Right lobe of liver (tissue), 6 donors: ENCODE measurements at regions not wholly inside any gene's neighbourhood (a gene's known extent, or its start where the extent isn't known, plus 50 kb on each side); places are given as distances from the start of the nearest gene placed in this dataset.

Experiments used
- ATAC-seq, 4 donors: fragments of 200-7000 bp; cut with Tn5 transposase; one replicate each; pipeline ENCODE4 v1.9.1; 2020; ENCODE audit warnings: mild to moderate bottlenecking in 4 of 4, moderate library complexity in 4 of 4
- DNase-seq, 3 donors: peaks; one replicate each; pipeline ENCODE4 v3.0.0-alpha.2; 2020
- H3K27ac ChIP-seq, 3 donors: fragments of 200-600 bp; one replicate each; pipeline ENCODE4 v1.8.0; 2022
- H3K27me3 ChIP-seq, 2 donors: fragments of 200-600 bp; one replicate each; pipeline ENCODE4 v1.8.0; 2022
- H3K36me3 ChIP-seq, 4 donors: fragments of 200-600 bp; sonication (generic) in 1 of 4; one replicate each; pipeline versions ENCODE4 v1.5.1 to v1.8.0; 2017 to 2022; ENCODE audit warnings: control low read depth in 1 of 4
- H3K4me1 ChIP-seq, 4 donors: fragments of 200-600 bp; sonication (generic) in 1 of 4; one replicate each; pipeline versions ENCODE4 v1.5.1 to v1.8.0; 2017 to 2022; ENCODE audit warnings: control low read depth in 1 of 4
- H3K4me3 ChIP-seq, 3 donors: fragments of 200-600 bp; one replicate each; pipeline ENCODE4 v1.8.0; 2022
- H3K9me3 ChIP-seq, 4 donors: fragments of 200-600 bp; sonication (generic) in 1 of 4; one replicate each; pipeline versions ENCODE4 v1.5.1 to v1.8.0; 2017 to 2022; ENCODE audit warnings: control low read depth in 1 of 4
- POLR2A ChIP-seq: fragments of 450-650 bp; IDR thresholded peaks from one replicate; pipeline ENCODE4 v1.6.1; 2017; ENCODE audit warnings: antibody characterized with exemption, mild to moderate bottlenecking
- WGBS: methylation state at CpG from one replicate; pipeline ENCODE4 v1.1.6; 2018; ENCODE audit warnings: low coverage, low lambda C conversion rate; ENCODE audit not compliant: insufficient coverage; ENCODE audit errors: missing lambda C conversion rate; 5-methylcytosine and 5-hydroxymethylcytosine counted together
- intact Hi-C, 2 donors: fragments of 100-400 bp; cut with DNase I; formaldehyde crosslinking; loops; one replicate each; pipeline versions ENCODE4 v1.11.2 to v1.14.1; 2022
- TF ChIP-seq, protein P1 (sequence below), 4 donors: fragments of 200-600 bp in 3 of 4; fragments of 450-650 bp in 1 of 4; IDR thresholded peaks; one replicate each; pipeline versions ENCODE4 v1.5.1 to v1.8.0; 2016 to 2022; ENCODE audit warnings: antibody characterized with exemption in 4 of 4, mild to moderate bottlenecking in 2 of 4
- donor health status: DM: no; HTN: yes; CAD: no.
- donor health status: DM: no; HTN: no; CAD: no.
- donor health status: DM: no; HTN: no; CAD: no.
- donor health status: DM: no; HTN: yes; CAD: no.
- donor health status: DM: no; HTN: yes; CAD: no.

DNA sequence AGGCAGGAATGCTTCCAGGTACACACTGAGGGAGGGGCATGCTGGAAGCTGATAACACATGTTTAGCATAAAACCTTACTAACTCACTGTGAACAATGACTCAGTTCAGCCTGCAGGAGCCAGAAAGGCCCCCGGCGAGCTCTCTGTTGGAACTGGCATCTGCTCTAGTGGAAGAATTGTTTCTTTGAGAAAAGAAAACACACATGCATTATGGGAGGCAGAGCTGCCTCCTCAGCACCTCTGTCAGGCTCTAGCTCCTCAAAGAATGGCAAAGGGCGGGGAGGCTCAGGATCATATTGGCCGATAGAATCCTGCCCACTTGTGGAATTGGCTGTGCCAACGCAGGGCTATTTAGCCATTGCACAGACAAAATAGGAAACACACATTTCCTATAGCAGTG, 338.3 kb downstream of the CXCL12 start:
- Histone ChIP-seq H3K27me3 (no peaks in the 10 kb centered on the region), H3K9me3 (no peaks in the 10 kb centered on the region), H3K36me3 (no peaks in the 10 kb centered on the region), H3K4me1 (no peaks in the 10 kb centered on the region), H3K4me3 (no peak overlapping the region), H3K27ac (no peak overlapping the region)
- no peak for ATAC-seq
- DNase-seq: no peak
- WGBS: 59% methylated on average over 4 of the region's 5 CpGs
- TF ChIP-seq POLR2A: no peak
- TF ChIP-seq, protein P1, sequence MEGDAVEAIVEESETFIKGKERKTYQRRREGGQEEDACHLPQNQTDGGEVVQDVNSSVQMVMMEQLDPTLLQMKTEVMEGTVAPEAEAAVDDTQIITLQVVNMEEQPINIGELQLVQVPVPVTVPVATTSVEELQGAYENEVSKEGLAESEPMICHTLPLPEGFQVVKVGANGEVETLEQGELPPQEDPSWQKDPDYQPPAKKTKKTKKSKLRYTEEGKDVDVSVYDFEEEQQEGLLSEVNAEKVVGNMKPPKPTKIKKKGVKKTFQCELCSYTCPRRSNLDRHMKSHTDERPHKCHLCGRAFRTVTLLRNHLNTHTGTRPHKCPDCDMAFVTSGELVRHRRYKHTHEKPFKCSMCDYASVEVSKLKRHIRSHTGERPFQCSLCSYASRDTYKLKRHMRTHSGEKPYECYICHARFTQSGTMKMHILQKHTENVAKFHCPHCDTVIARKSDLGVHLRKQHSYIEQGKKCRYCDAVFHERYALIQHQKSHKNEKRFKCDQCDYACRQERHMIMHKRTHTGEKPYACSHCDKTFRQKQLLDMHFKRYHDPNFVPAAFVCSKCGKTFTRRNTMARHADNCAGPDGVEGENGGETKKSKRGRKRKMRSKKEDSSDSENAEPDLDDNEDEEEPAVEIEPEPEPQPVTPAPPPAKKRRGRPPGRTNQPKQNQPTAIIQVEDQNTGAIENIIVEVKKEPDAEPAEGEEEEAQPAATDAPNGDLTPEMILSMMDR (IDR thresholded peaks at IDR 0.05): no peak
- intact Hi-C loops: loop anchor here in 1 of 2 donors (10.0 kb wide), 1 partner anchor 362 kb away; no protein-coding TSS in a partner anchor

DNA sequence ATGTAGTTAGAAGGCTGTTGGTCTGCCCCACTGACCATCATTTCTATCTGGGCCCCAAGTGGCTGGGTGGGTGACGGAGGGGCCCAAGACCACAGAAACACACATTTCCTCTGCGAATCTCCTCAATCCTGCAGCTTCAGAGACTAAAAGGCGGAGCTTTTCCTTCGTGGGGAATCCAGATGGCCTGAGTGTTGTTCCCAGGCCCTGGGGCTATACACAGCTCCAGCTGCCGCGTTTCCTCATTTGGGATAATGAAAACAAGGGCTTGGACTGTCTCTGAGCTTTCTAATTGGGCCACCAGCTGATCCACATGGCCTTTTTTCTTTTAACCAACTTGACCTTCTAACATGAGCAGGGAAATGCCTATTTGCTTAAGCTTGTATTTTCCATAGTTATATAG, 339.9 kb downstream of the CXCL12 start:
- H3K9me3 ChIP-seq: no peaks in the 10 kb centered on the region
- no peaks in the 10 kb centered on the region for H3K36me3 ChIP-seq
- H3K27me3 ChIP-seq: no peaks in the 10 kb centered on the region
- DNase-seq: no peak
- intact Hi-C loops: loop anchor here in 1 of 2 donors (10.0 kb wide), 1 partner anchor 360 kb away; no protein-coding TSS in a partner anchor
- no peak overlapping the region for H3K4me3 ChIP-seq
- TF ChIP-seq POLR2A: no peak
- TF ChIP-seq, protein P1 (IDR thresholded peaks at IDR 0.05): no peak
- no peaks in the 10 kb centered on the region for H3K4me1 ChIP-seq
- peak in 1 of 4 donors; percentile 15 for ATAC-seq
- WGBS: 59% methylated on average over 3 of the region's 6 CpGs
- H3K27ac ChIP-seq: no peak overlapping the region

DNA sequence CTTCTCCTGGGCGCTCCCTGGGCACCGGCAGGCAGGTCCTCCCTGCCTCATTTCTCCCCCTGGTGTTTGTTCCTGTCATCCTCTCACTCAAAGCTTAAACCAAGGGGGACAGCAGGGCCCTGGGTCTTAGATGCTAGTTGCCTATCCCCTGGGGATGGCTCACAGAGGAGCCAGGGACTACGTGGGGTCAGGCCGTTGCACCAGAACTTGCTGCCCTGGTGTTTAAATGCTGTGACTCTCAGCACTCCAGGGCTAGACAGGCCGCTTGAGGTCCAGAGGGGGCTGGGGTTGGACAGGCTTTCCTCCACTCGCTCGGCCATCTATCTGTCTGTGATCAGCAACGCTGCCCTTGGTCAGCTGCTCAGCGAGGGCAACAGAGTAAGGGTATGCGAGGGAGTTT, 340.3 kb downstream of the CXCL12 start:
- no peaks in the 10 kb centered on the region for H3K4me1 ChIP-seq
- TF ChIP-seq POLR2A: no peak
- TF ChIP-seq, protein P1 (IDR thresholded peaks at IDR 0.05): no peak
- no peak overlapping the region for H3K27ac ChIP-seq
- no peak overlapping the region for H3K4me3 ChIP-seq
- no peaks in the 10 kb centered on the region for H3K36me3 ChIP-seq
- DNase-seq (no peak), ATAC-seq (peak in 1 of 4 donors; percentile 18)
- H3K9me3 ChIP-seq: no peaks in the 10 kb centered on the region
- H3K27me3 ChIP-seq: no peaks in the 10 kb centered on the region
- no CpG with 5 or more reads among the region's 10 CpGs for WGBS
- intact Hi-C loops: loop anchor here in 1 of 2 donors (10.0 kb wide), 1 partner anchor 360 kb away; no protein-coding TSS in a partner anchor

DNA sequence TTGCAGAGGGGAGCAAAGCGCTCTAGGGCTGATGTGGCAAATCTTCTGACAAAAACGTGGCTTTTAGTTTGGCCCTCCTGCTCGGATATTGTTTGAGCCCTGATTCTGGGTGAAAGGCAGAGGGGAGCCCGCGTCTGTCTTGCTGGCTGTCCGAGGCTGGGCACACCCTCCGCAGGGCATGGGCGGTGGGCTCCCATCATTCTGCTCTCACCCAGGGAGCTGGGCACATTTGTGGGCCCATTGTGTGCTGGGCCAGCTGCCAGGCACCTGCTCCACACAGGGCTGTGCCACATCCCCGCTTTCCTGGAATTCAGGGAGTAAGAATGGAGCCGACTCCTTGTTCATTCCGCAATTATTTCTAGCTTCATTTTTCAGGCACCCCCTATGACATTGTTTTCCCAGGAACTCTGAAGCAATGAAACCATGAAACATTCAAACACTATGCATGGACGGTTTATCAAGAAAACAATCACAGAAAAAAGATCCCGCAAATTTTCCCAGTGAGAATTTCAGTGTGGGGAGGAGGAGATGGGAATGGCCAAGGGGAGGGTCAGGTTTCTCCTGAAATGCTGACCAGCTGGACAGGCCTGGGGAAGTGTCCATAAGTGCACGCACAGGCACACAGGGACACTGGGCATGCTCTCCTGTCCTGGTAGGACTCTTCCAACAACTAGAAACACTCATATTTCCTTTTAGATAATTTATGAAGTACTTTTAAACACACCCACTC, 341.1 kb downstream of the CXCL12 start:
- H3K4me1 ChIP-seq: no peaks in the 10 kb centered on the region
- no peak overlapping the region for H3K27ac ChIP-seq
- H3K9me3 ChIP-seq: no peaks in the 10 kb centered on the region
- no peak for DNase-seq
- H3K36me3 ChIP-seq: no peaks in the 10 kb centered on the region
- intact Hi-C loops: loop anchor here in 1 of 2 donors (10.0 kb wide), 1 partner anchor 359 kb away; no protein-coding TSS in a partner anchor
- no peak for ATAC-seq
- H3K27me3 ChIP-seq: no peaks in the 10 kb centered on the region
- TF ChIP-seq POLR2A: no peak
- TF ChIP-seq, protein P1 (IDR thresholded peaks at IDR 0.05): no peak
- no peak overlapping the region for H3K4me3 ChIP-seq
- WGBS: 53% methylated on average over 6 of the region's 14 CpGs
